ENCODE measurements at regions not wholly inside any gene's neighbourhood (a gene's known extent, or its start where the extent isn't known, plus 50 kb on each side); places are given as distances from the start of the nearest gene placed in this dataset.

- H3K56ac ChIP-seq (replicated peaks; ENCODE audit: insufficient read length, low read depth, low read length), result no peak overlapping the region
- no peak overlapping the region for H3K27ac ChIP-seq (ENCODE audit: low read depth, low read length)
- no peak overlapping the region for H3K4ac ChIP-seq (replicated peaks; ENCODE audit: insufficient read length, low read depth, low read length)
- no peaks in the 10 kb centered on the region for H3K36me3 ChIP-seq (ENCODE audit: control insufficient read depth in 2 of 4, insufficient read depth in 4 of 4, low read length in 3 of 4)
- 100% methylated on average over 1 of the region's 1 CpG; no CpG with 5 or more reads in 1 of the 2 experiments for WGBS, 2 experiments (ENCODE audit: extremely low coverage in 1 of 2, insufficient coverage in 1 of 2, insufficient read length in 1 of 2, insufficient replicate concordance in 2 of 2, low coverage in 1 of 2, low lambda C conversion rate in 2 of 2, missing lambda C conversion rate in 1 of 2)
- H3K27me3 ChIP-seq (replicated peaks in 1 of 4; ENCODE audit: control insufficient read depth in 3 of 4, extremely low read depth in 1 of 4, insufficient read depth in 3 of 4, low read length in 3 of 4), result no peaks in the 10 kb centered on the region
- H3K23me2 ChIP-seq (ENCODE audit: low read depth, low read length), result no peaks in the 10 kb centered on the region
- H3K9ac ChIP-seq (replicated peaks in 1 of 4; ENCODE audit: extremely low read depth in 1 of 4, low read depth in 3 of 4, low read length in 3 of 4), result no peak overlapping the region
- H3K79me2 ChIP-seq (ENCODE audit: control insufficient read depth in 1 of 2, insufficient read depth in 2 of 2, low read length in 2 of 2), result no peaks in the 10 kb centered on the region
- H3K9me3 ChIP-seq (ENCODE audit: insufficient read depth in 2 of 2, low read depth in 1 of 2, low read length in 1 of 2), result no peaks in the 10 kb centered on the region
- FAIRE-seq (no peak), DNase-seq (ENCODE audit: low read depth in 1 of 2, low spot score in 2 of 2) (no peak)
- H3K23ac ChIP-seq (ENCODE audit: insufficient read length), result no peak overlapping the region
- H4K91ac ChIP-seq (replicated peaks; ENCODE audit: insufficient read length, low read length), result no peak overlapping the region
- H2BK120ac ChIP-seq (replicated peaks; ENCODE audit: low read depth, low read length), result no peak overlapping the region
- H2BK5ac ChIP-seq (ENCODE audit: low read depth, low read length), result no peak overlapping the region
- no peak overlapping the region for H3K14ac ChIP-seq (ENCODE audit: insufficient read length)
- H4K5ac ChIP-seq (ENCODE audit: insufficient read length, low read depth, low read length), result no peak overlapping the region
- no peak overlapping the region for H3K4me3 ChIP-seq (ENCODE audit: extremely low read depth in 1 of 4, insufficient read depth in 2 of 4, low read depth in 3 of 4, low read length in 4 of 4)
- no peak overlapping the region for H3K4me2 ChIP-seq (ENCODE audit: insufficient read depth in 1 of 2, low read depth in 2 of 2, low read length in 2 of 2)
- ChIA-PET POLR2A (ENCODE audit: partially characterized antibody) (no interaction called here), CTCF (ENCODE audit: partially characterized antibody) (no interaction called here)
- no peaks in the 10 kb centered on the region for H4K20me1 ChIP-seq (replicated peaks in 1 of 2; ENCODE audit: control insufficient read depth in 1 of 2, insufficient read depth in 2 of 2, low read length in 2 of 2)
- H2AFZ ChIP-seq (ENCODE audit: low read length), result no peak overlapping the region
- H2BK12ac ChIP-seq (ENCODE audit: low read depth, low read length), result no peak overlapping the region
- no peaks in the 10 kb centered on the region for H3K4me1 ChIP-seq (replicated peaks in 1 of 4; ENCODE audit: control insufficient read depth in 3 of 4, insufficient read depth in 4 of 4, low read length in 3 of 4)
- no peaks in the 10 kb centered on the region for H3K79me1 ChIP-seq (ENCODE audit: low read depth, low read length)
- H4K8ac ChIP-seq (ENCODE audit: extremely low read depth, insufficient read depth, low read length), result no peak overlapping the region
- no peak overlapping the region for H3K18ac ChIP-seq (ENCODE audit: extremely low read depth, low read length)
- no peak overlapping the region for H2BK20ac ChIP-seq (ENCODE audit: low read length)
- H2BK15ac ChIP-seq (ENCODE audit: low read length), result no peak overlapping the region
- H2AK5ac ChIP-seq (ENCODE audit: low read depth, low read length), result no peak overlapping the region
- TF ChIP-seq NANOG (IDR thresholded peaks at IDR 0.05; ENCODE audit: insufficient read depth, low read depth, low read length, poor library complexity, severe bottlenecking) (no peak), SRF (IDR thresholded peaks at IDR 0.05; ENCODE audit: low read depth, low read length) (no peak), RNF2 (IDR thresholded peaks at IDR 0.05; ENCODE audit: borderline replicate concordance, low read depth, low read length, missing control alignments, poor library complexity, severe bottlenecking) (no peak), EP300 (IDR thresholded peaks at IDR 0.05; ENCODE audit: borderline replicate concordance in 1 of 2, low read depth in 2 of 2, low read length in 2 of 2) (no peak), GABPA (IDR thresholded peaks at IDR 0.05; ENCODE audit: borderline replicate concordance, insufficient read depth, low read length) (no peak), JUN (IDR thresholded peaks at IDR 0.05; ENCODE audit: low read depth, low read length) (no peak), RAD21 (IDR thresholded peaks at IDR 0.05 in 1 of 2, conservative IDR thresholded peaks at IDR 0.05 in 1 of 2; ENCODE audit: low read depth in 2 of 2, low read length in 2 of 2) (no peak), RXRA (IDR thresholded peaks at IDR 0.05; ENCODE audit: insufficient read depth, low read depth, low read length) (no peak), CREB1 (IDR thresholded peaks at IDR 0.05) (no peak), KDM4A (IDR thresholded peaks at IDR 0.05; ENCODE audit: low read depth, low read length, severe bottlenecking) (no peak), CHD2 (IDR thresholded peaks at IDR 0.05; ENCODE audit: low read length) (no peak), PHF8 (conservative IDR thresholded peaks at IDR 0.05; ENCODE audit: low read depth, low read length) (no peak), ZNF274 (IDR thresholded peaks at IDR 0.05; ENCODE audit: borderline replicate concordance, extremely low read depth, low read length) (no peak), GTF2F1 (IDR thresholded peaks at IDR 0.05; ENCODE audit: borderline replicate concordance, low read depth, low read length) (no peak)
Observed at GRCh38 chr4:154126276-154126675, 337.4 kb upstream of the SFRP2 start.

All from H1 (cell line).